HepG2 (cell line): ENCODE measurements at regions not wholly inside any gene's neighbourhood (a gene's known extent, or its start where the extent isn't known, plus 50 kb on each side); places are given as distances from the start of the nearest gene placed in this dataset.

ENCODE experiments used
- ATAC-seq: fragments of 200-7000 bp; cut with Tn5 transposase; 3 replicates; pipeline ENCODE4 v1.9.1; 2020; ENCODE audit warnings: mild to moderate bottlenecking, moderate library complexity
- BruUV-seq: library from RNA; stranded (reverse); fragments of 400-500 nt; replicated peaks from 2 replicates; lab custom pipeline; 2021; lab: Mats Ljungman, UMichigan
- CTCF ChIA-PET: fragments of 300-600 bp; formaldehyde crosslinking; extraction: SDS; loops from one replicate; lab custom pipeline; 2021; ENCODE audit warnings: low total read pairs, inconsistent platforms, low intra/inter-chr PET ratio; lab: Yijun Ruan, JAX
- POLR2A ChIA-PET: fragments of 350-600 bp; sonication (Branson Sonifier 250); formaldehyde crosslinking; loops from one replicate; lab custom pipeline; 2020; ENCODE audit warnings: antibody characterized with exemption, inconsistent platforms; lab: Yijun Ruan, JAX
- DNase-seq: peaks from one replicate; pipeline ENCODE4 v3.0.0-alpha.2; 2015; ENCODE audit warnings: low spot score
- FAIRE-seq: peaks from 3 replicates; lab custom pipeline; 2011; peaks lifted over from hg19 to GRCh38; lab: Jason Lieb, UNC
- H2AFZ ChIP-seq: one replicate; pipeline ENCODE4 v1.6.1; 2011; ENCODE audit warnings: low read length, inconsistent platforms
- H3K27ac ChIP-seq: fragments of 300-600 bp; 3 replicates; pipeline ENCODE4 v1.8.0; 2011; ENCODE audit warnings: mixed run types, mild to moderate bottlenecking, mixed read lengths, low read length, inconsistent platforms; ENCODE audit not compliant: insufficient read depth; ENCODE audit errors: extremely low read length
- H3K27me3 ChIP-seq, 2 experiments: fragments of 200-600 bp in 1 of 2; 2 replicates in 1 of 2; 3 replicates in 1 of 2; pipeline versions ENCODE4 v1.6.0 to v1.8.0; 2011; ENCODE audit warnings: low read length in 2 of 2, mild to moderate bottlenecking in 2 of 2, moderate library complexity in 2 of 2, inconsistent platforms in 1 of 2; ENCODE audit not compliant: insufficient read depth in 2 of 2, control insufficient read depth in 1 of 2
- H3K36me3 ChIP-seq, 2 experiments: fragments of 200-600 bp in 1 of 2; replicated peaks in 1 of 2; 2 replicates in 1 of 2; 3 replicates in 1 of 2; pipeline versions ENCODE4 v1.5.1 to v1.8.0; 2011; ENCODE audit warnings: low read length in 2 of 2, inconsistent platforms in 1 of 2; ENCODE audit not compliant: insufficient read depth in 2 of 2, control insufficient read depth in 1 of 2
- H3K4me1 ChIP-seq: 2 replicates; pipeline ENCODE4 v1.5.1; 2012; ENCODE audit warnings: low read length, inconsistent platforms; ENCODE audit not compliant: insufficient read depth
- H3K4me2 ChIP-seq: 2 replicates; pipeline ENCODE4 v1.6.0; 2011; ENCODE audit warnings: low read depth, low read length, inconsistent platforms
- H3K4me3 ChIP-seq, 3 experiments: fragments of 200-600 bp in 1 of 3; sonication (generic), shearing (Covaris generic) in 1 of 3; replicated peaks in 1 of 3; 2 replicates each; pipeline ENCODE4 v1.5.1; 2011 to 2016; ENCODE audit warnings: low read length in 3 of 3, inconsistent platforms in 2 of 3, low read depth in 2 of 3, mild to moderate bottlenecking in 2 of 3, control low read depth in 1 of 3, mixed read lengths in 1 of 3; ENCODE audit not compliant: insufficient read depth in 1 of 3
- H3K79me2 ChIP-seq: one replicate; pipeline ENCODE4 v1.6.1; 2011; ENCODE audit warnings: low read length, inconsistent platforms; ENCODE audit not compliant: insufficient read depth
- H3K9ac ChIP-seq: 2 replicates; pipeline ENCODE4 v1.6.0; 2011; ENCODE audit warnings: mild to moderate bottlenecking, low read depth, low read length, inconsistent platforms; ENCODE audit not compliant: insufficient read depth
- H3K9me3 ChIP-seq: 2 replicates; pipeline ENCODE4 v1.5.1; 2012; ENCODE audit warnings: mild to moderate bottlenecking, low read length
- H4K20me1 ChIP-seq: 2 replicates; pipeline ENCODE4 v1.6.0; 2011; ENCODE audit warnings: inconsistent platforms, mild to moderate bottlenecking, low read length, moderate library complexity; ENCODE audit not compliant: insufficient read depth
- GATAD2A ChIP-seq: IDR thresholded peaks from 2 replicates; pipeline ENCODE4 v1.6.1; 2016
- GZF1 ChIP-seq: sonication (generic); formaldehyde crosslinking; IDR thresholded peaks from 2 replicates; pipeline ENCODE4 v1.5.1; 2020; ENCODE audit warnings: mild to moderate bottlenecking, missing genetic modification reagents
- HOXD1 ChIP-seq: sonication (generic); formaldehyde crosslinking; IDR thresholded peaks from 2 replicates; pipeline ENCODE4 v1.5.0; 2020; ENCODE audit warnings: missing genetic modification reagents
- SMC3 ChIP-seq: IDR thresholded peaks from 2 replicates; pipeline ENCODE4 v1.6.1; 2011; ENCODE audit warnings: low read length, improper control_type of control experiment
- SP2 ChIP-seq: sonication (generic); formaldehyde crosslinking; IDR thresholded peaks from 2 replicates; pipeline ENCODE4 v1.5.1; 2020; ENCODE audit warnings: mild to moderate bottlenecking, missing genetic modification reagents
- ZFAT ChIP-seq: sonication (generic); formaldehyde crosslinking; conservative IDR thresholded peaks from 2 replicates; pipeline ENCODE4 v1.8.1; 2023; ENCODE audit warnings: missing genetic modification reagents, inconsistent platforms
- ZNF230 ChIP-seq: sonication (generic); formaldehyde crosslinking; IDR thresholded peaks from 2 replicates; pipeline ENCODE4 v1.4.0; 2020; ENCODE audit warnings: mild to moderate bottlenecking, missing genetic modification reagents
- ZNF788 ChIP-seq: sonication (generic); formaldehyde crosslinking; IDR thresholded peaks from 2 replicates; pipeline ENCODE4 v1.5.0; 2020; ENCODE audit warnings: mild to moderate bottlenecking, missing genetic modification reagents, borderline replicate concordance
- WGBS: methylation state at CpG from one replicate; pipeline ENCODE4 v1.1.6; 2017; ENCODE audit warnings: low lambda C conversion rate; 5-methylcytosine and 5-hydroxymethylcytosine counted together
- in situ Hi-C: cut with HindIII; loops from 2 replicates; pipeline ENCODE4 v1.10.0; 2017; ENCODE audit warnings: low pct_unique_long_range_greater_than_20kb; ENCODE audit not compliant: extremely low pct_ligation_motif_present
- intact Hi-C: fragments of 100-400 bp; cut with micrococcal nuclease; formaldehyde crosslinking; loops from one replicate; pipeline ENCODE4 v1.10.0; 2022; ENCODE audit not compliant: unreplicated experiment
- TF ChIP-seq, protein P1 (sequence below): sonication (generic); formaldehyde crosslinking; IDR thresholded peaks from 2 replicates; pipeline ENCODE4 v1.5.1; 2020; ENCODE audit warnings: mild to moderate bottlenecking, missing genetic modification reagents, borderline replicate concordance

DNA sequence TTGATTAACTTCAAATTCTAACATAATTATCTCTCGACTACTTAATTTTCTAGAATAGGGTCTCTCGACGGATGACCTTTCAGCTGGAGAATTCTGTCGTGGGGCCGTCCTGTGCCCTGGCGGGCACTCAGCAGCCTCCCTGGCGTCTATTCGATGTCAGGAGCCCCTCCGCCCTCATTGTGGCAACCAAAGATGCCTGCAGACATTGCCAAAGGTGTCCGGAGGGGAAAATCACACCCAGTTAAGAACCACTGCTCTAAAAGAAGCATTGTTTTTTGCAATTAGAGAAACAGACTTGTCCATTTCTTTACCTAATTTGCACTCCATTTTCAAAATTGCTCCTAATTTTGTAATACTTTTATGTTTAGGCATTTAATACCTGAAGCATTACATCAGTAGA, 79.2 kb upstream of the ARHGEF7 start:
- Histone ChIP-seq H3K4me1 (no peaks in the 10 kb centered on the region), H3K36me3 (no peaks in the 10 kb centered on the region), H3K4me3 (no peak overlapping the region), H4K20me1 (no peaks in the 10 kb centered on the region), H3K79me2 (no peaks in the 10 kb centered on the region), H3K4me2 (no peak overlapping the region), H3K27me3 (peaks cover 6 to 80% of the 10 kb centered on the region in 2 experiments), H3K27ac (no peak overlapping the region), H3K9me3 (no peaks in the 10 kb centered on the region), H3K9ac (no peak overlapping the region), H2AFZ (no peak overlapping the region)
- no peak for ATAC-seq
- in situ Hi-C loops = loop anchor here (10.0 kb wide), 1 partner anchor 91 kb away; no protein-coding TSS in a partner anchor
- intact Hi-C loops = no loop called here
- BruUV-seq = no TSS peak
- CTCF ChIA-PET = no interaction called here
- TF ChIP-seq ZFAT = no peak
- TF ChIP-seq GZF1 (CRISPR knock-in tag) = no peak
- TF ChIP-seq SMC3 = no peak
- TF ChIP-seq HOXD1 (CRISPR knock-in tag) = no peak
- TF ChIP-seq ZNF230 (CRISPR knock-in tag) = no peak
- TF ChIP-seq, protein P1, sequence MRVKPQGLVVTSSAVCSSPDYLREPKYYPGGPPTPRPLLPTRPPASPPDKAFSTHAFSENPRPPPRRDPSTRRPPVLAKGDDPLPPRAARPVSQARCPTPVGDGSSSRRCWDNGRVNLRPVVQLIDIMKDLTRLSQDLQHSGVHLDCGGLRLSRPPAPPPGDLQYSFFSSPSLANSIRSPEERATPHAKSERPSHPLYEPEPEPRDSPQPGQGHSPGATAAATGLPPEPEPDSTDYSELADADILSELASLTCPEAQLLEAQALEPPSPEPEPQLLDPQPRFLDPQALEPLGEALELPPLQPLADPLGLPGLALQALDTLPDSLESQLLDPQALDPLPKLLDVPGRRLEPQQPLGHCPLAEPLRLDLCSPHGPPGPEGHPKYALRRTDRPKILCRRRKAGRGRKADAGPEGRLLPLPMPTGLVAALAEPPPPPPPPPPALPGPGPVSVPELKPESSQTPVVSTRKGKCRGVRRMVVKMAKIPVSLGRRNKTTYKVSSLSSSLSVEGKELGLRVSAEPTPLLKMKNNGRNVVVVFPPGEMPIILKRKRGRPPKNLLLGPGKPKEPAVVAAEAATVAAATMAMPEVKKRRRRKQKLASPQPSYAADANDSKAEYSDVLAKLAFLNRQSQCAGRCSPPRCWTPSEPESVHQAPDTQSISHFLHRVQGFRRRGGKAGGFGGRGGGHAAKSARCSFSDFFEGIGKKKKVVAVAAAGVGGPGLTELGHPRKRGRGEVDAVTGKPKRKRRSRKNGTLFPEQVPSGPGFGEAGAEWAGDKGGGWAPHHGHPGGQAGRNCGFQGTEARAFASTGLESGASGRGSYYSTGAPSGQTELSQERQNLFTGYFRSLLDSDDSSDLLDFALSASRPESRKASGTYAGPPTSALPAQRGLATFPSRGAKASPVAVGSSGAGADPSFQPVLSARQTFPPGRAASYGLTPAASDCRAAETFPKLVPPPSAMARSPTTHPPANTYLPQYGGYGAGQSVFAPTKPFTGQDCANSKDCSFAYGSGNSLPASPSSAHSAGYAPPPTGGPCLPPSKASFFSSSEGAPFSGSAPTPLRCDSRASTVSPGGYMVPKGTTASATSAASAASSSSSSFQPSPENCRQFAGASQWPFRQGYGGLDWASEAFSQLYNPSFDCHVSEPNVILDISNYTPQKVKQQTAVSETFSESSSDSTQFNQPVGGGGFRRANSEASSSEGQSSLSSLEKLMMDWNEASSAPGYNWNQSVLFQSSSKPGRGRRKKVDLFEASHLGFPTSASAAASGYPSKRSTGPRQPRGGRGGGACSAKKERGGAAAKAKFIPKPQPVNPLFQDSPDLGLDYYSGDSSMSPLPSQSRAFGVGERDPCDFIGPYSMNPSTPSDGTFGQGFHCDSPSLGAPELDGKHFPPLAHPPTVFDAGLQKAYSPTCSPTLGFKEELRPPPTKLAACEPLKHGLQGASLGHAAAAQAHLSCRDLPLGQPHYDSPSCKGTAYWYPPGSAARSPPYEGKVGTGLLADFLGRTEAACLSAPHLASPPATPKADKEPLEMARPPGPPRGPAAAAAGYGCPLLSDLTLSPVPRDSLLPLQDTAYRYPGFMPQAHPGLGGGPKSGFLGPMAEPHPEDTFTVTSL (CRISPR knock-in tag) = no peak
- TF ChIP-seq SP2 (CRISPR knock-in tag) = no peak
- no peak for TF ChIP-seq GATAD2A
- no peak for TF ChIP-seq ZNF788 (CRISPR knock-in tag)
- FAIRE-seq = no peak
- DNase-seq = no peak
- WGBS = 11% methylated on average over 10 of the region's 10 CpGs
- POLR2A ChIA-PET = no interaction called here
